OCI-LY7 (cell line): ENCODE measurements at regions not wholly inside any gene's neighbourhood (a gene's known extent, or its start where the extent isn't known, plus 50 kb on each side); places are given as distances from the start of the nearest gene placed in this dataset.

ENCODE experiments used
- EZH2phosphoT487 ChIP-seq: fragments of 200-600 bp; sonication (generic); IDR thresholded peaks from 2 replicates; pipeline ENCODE4 v1.6.1; 2018; ENCODE audit warnings: low read depth, borderline replicate concordance, mild to moderate bottlenecking, mixed run types, antibody characterized with exemption, low read length, moderate library complexity, mixed read lengths
- TF ChIP-seq, protein P1 (sequence below): fragments of 200-600 bp; sonication (generic); conservative IDR thresholded peaks from 2 replicates; pipeline ENCODE4 v1.5.1; 2014; ENCODE audit warnings: mild to moderate bottlenecking, antibody characterized with exemption, low read length, moderate library complexity, mixed read lengths

DNA sequence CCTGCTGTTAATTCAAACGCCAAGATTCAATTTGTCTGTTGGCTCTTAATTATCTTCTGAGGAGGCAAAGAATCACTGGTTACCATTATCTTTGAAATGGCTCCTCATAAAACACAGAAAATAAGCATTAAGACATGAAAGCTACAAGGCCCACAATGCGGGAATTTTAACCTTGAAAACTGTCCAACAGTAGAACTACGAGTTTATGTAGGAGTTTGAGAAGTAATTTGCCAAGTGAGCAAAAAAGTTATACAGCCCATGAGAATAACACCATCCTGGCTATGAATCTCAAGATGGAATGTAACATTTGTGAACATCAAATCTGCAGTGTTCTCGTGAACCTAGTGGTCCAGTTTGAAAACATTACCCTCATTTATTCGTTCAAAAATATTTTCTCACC, 172.5 kb downstream of the ALDH1A2 start:
- TF ChIP-seq, protein P1, sequence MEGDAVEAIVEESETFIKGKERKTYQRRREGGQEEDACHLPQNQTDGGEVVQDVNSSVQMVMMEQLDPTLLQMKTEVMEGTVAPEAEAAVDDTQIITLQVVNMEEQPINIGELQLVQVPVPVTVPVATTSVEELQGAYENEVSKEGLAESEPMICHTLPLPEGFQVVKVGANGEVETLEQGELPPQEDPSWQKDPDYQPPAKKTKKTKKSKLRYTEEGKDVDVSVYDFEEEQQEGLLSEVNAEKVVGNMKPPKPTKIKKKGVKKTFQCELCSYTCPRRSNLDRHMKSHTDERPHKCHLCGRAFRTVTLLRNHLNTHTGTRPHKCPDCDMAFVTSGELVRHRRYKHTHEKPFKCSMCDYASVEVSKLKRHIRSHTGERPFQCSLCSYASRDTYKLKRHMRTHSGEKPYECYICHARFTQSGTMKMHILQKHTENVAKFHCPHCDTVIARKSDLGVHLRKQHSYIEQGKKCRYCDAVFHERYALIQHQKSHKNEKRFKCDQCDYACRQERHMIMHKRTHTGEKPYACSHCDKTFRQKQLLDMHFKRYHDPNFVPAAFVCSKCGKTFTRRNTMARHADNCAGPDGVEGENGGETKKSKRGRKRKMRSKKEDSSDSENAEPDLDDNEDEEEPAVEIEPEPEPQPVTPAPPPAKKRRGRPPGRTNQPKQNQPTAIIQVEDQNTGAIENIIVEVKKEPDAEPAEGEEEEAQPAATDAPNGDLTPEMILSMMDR: no peak
- no peak for TF ChIP-seq EZH2phosphoT487
